H1 (cell line): ENCODE measurements at regions not wholly inside any gene's neighbourhood (a gene's known extent, or its start where the extent isn't known, plus 50 kb on each side); places are given as distances from the start of the nearest gene placed in this dataset.

Experiments used
- CTCF ChIA-PET: fragments of 300-600 bp; sonication (Branson Sonifier 250); formaldehyde crosslinking; loops from one replicate; lab custom pipeline; 2021; ENCODE audit not compliant: partially characterized antibody; lab: Charles Lee
- POLR2A ChIA-PET: fragments of 300-600 bp; sonication (Branson Sonifier 250); formaldehyde crosslinking; loops from one replicate; lab custom pipeline; 2021; ENCODE audit warnings: inconsistent platforms; ENCODE audit not compliant: partially characterized antibody; lab: Charles Lee
- DNase-seq, 2 experiments: peaks; one replicate each; pipeline versions ENCODE4 v3.0.0 to v3.0.0-alpha.2; 2010 to 2022; ENCODE audit warnings: low spot score in 2 of 2, low read depth in 1 of 2, mixed read lengths in 1 of 2
- FAIRE-seq: peaks from 2 replicates; lab custom pipeline; 2011; peaks lifted over from hg19 to GRCh38; lab: Jason Lieb, UNC
- H2AFZ ChIP-seq: 2 replicates; pipeline ENCODE4 v1.8.1; 2012; ENCODE audit warnings: low read length, inconsistent platforms
- H2AK5ac ChIP-seq: 2 replicates; pipeline ENCODE4 v1.6.1; 2013; ENCODE audit warnings: low read depth, low read length
- H2BK120ac ChIP-seq: replicated peaks from 2 replicates; pipeline ENCODE3; 2013; ENCODE audit warnings: low read depth, low read length, inconsistent platforms
- H2BK12ac ChIP-seq: 2 replicates; pipeline ENCODE4 v1.6.1; 2013; ENCODE audit warnings: low read depth, low read length
- H2BK15ac ChIP-seq: 2 replicates; pipeline ENCODE4 v1.6.1; 2013; ENCODE audit warnings: low read length
- H2BK20ac ChIP-seq: 2 replicates; pipeline ENCODE4 v1.6.1; 2013; ENCODE audit warnings: low read length
- H2BK5ac ChIP-seq: 2 replicates; pipeline ENCODE4 v1.6.1; 2013; ENCODE audit warnings: low read depth, low read length
- H3K14ac ChIP-seq: 2 replicates; pipeline ENCODE4 v1.6.1; 2013; ENCODE audit warnings: inconsistent platforms; ENCODE audit not compliant: insufficient read length
- H3K18ac ChIP-seq: 2 replicates; pipeline ENCODE4 v1.6.1; 2013; ENCODE audit warnings: low read length; ENCODE audit errors: extremely low read depth
- H3K23ac ChIP-seq: 2 replicates; pipeline ENCODE4 v1.6.1; 2013; ENCODE audit warnings: inconsistent platforms; ENCODE audit not compliant: insufficient read length
- H3K23me2 ChIP-seq: 2 replicates; pipeline ENCODE4 v1.6.1; 2013; ENCODE audit warnings: low read depth, low read length
- H3K27ac ChIP-seq: 2 replicates; pipeline ENCODE4 v1.6.1; 2011; ENCODE audit warnings: low read depth, low read length, inconsistent platforms
- H3K27me3 ChIP-seq, 4 experiments: replicated peaks in 1 of 4; 1 replicate in 1 of 4; 2 replicates in 3 of 4; pipeline versions ENCODE4 v1.6.1 to v1.8.1; 2011 to 2013; ENCODE audit warnings: low read length in 3 of 4, mild to moderate bottlenecking in 3 of 4, inconsistent platforms in 2 of 4, mixed read lengths in 2 of 4, moderate library complexity in 1 of 4; ENCODE audit not compliant: control insufficient read depth in 3 of 4, insufficient read depth in 3 of 4; ENCODE audit errors: extremely low read depth in 1 of 4
- H3K36me3 ChIP-seq, 4 experiments: 2 replicates each; pipeline versions ENCODE4 v1.6.1 to v1.8.1; 2011 to 2013; ENCODE audit warnings: mild to moderate bottlenecking in 4 of 4, low read length in 3 of 4, moderate library complexity in 2 of 4, control low read depth in 1 of 4, inconsistent platforms in 1 of 4; ENCODE audit not compliant: insufficient read depth in 4 of 4, control insufficient read depth in 2 of 4
- H3K4ac ChIP-seq: replicated peaks from 2 replicates; pipeline ENCODE3; 2013; ENCODE audit warnings: low read length, low read depth, mixed read lengths, inconsistent platforms; ENCODE audit not compliant: insufficient read length
- H3K4me1 ChIP-seq, 4 experiments: replicated peaks in 1 of 4; 1 replicate in 1 of 4; 2 replicates in 3 of 4; pipeline versions ENCODE4 v1.6.1 to v1.8.1; 2011 to 2013; ENCODE audit warnings: low read length in 3 of 4, inconsistent platforms in 2 of 4, mixed read lengths in 1 of 4; ENCODE audit not compliant: insufficient read depth in 4 of 4, control insufficient read depth in 3 of 4
- H3K4me2 ChIP-seq, 2 experiments: 2 replicates each; pipeline versions ENCODE4 v1.6.1 to v1.8.1; 2011 to 2013; ENCODE audit warnings: low read depth in 2 of 2, low read length in 2 of 2, control low read depth in 1 of 2, inconsistent platforms in 1 of 2, mild to moderate bottlenecking in 1 of 2; ENCODE audit not compliant: insufficient read depth in 1 of 2
- H3K4me3 ChIP-seq, 4 experiments: fragments of 200-600, 300-600 bp in 1 of 4; sonication (generic), shearing (Covaris generic), sonication (Bioruptor Twin) in 1 of 4; 2 replicates each; pipeline versions ENCODE4 v1.5.1 to v1.8.1; 2011 to 2016; ENCODE audit warnings: low read length in 4 of 4, low read depth in 3 of 4, control low read depth in 2 of 4, inconsistent platforms in 2 of 4, mild to moderate bottlenecking in 2 of 4, mixed read lengths in 1 of 4, moderate library complexity in 1 of 4; ENCODE audit not compliant: insufficient read depth in 2 of 4; ENCODE audit errors: extremely low read depth in 1 of 4
- H3K56ac ChIP-seq: replicated peaks from 2 replicates; pipeline ENCODE3; 2013; ENCODE audit warnings: low read depth, mild to moderate bottlenecking, mixed read lengths, low read length, inconsistent platforms; ENCODE audit not compliant: insufficient read length
- H3K79me1 ChIP-seq: 2 replicates; pipeline ENCODE4 v1.6.1; 2013; ENCODE audit warnings: low read depth, low read length, control low read depth
- H3K79me2 ChIP-seq, 2 experiments: 2 replicates each; pipeline versions ENCODE4 v1.6.1 to v1.8.1; 2012 to 2013; ENCODE audit warnings: low read length in 2 of 2, mild to moderate bottlenecking in 2 of 2, inconsistent platforms in 1 of 2; ENCODE audit not compliant: insufficient read depth in 2 of 2, control insufficient read depth in 1 of 2
- H3K9ac ChIP-seq, 4 experiments: replicated peaks in 1 of 4; 1 replicate in 1 of 4; 2 replicates in 3 of 4; pipeline versions ENCODE4 v1.6.1 to v1.8.1; 2011 to 2013; ENCODE audit warnings: low read depth in 3 of 4, low read length in 3 of 4, control low read depth in 2 of 4, mild to moderate bottlenecking in 2 of 4, moderate library complexity in 2 of 4, inconsistent platforms in 1 of 4; ENCODE audit errors: extremely low read depth in 1 of 4
- H3K9me3 ChIP-seq, 2 experiments: 2 replicates each; pipeline versions ENCODE4 v1.6.1 to v1.8.1; 2012 to 2013; ENCODE audit warnings: mild to moderate bottlenecking in 2 of 2, moderate library complexity in 2 of 2, control low read depth in 1 of 2, inconsistent platforms in 1 of 2, low read depth in 1 of 2, low read length in 1 of 2, mixed read lengths in 1 of 2; ENCODE audit not compliant: insufficient read depth in 2 of 2
- H4K20me1 ChIP-seq, 2 experiments: replicated peaks in 1 of 2; 2 replicates each; pipeline versions ENCODE3 to v1.8.1; 2011 to 2013; ENCODE audit warnings: inconsistent platforms in 2 of 2, low read length in 2 of 2, mild to moderate bottlenecking in 1 of 2; ENCODE audit not compliant: insufficient read depth in 2 of 2, control insufficient read depth in 1 of 2
- H4K5ac ChIP-seq: 2 replicates; pipeline ENCODE4 v1.6.1; 2013; ENCODE audit warnings: low read length, low read depth, mixed read lengths, inconsistent platforms; ENCODE audit not compliant: insufficient read length
- H4K8ac ChIP-seq: 2 replicates; pipeline ENCODE4 v1.8.0; 2013; ENCODE audit warnings: mild to moderate bottlenecking, moderate library complexity, low read length, inconsistent platforms; ENCODE audit not compliant: insufficient read depth; ENCODE audit errors: extremely low read depth
- H4K91ac ChIP-seq: replicated peaks from 2 replicates; pipeline ENCODE3; 2013; ENCODE audit warnings: low read length, mixed read lengths, inconsistent platforms; ENCODE audit not compliant: insufficient read length
- ASH2L ChIP-seq: fragments of 200-600, 300-600 bp; sonication (generic); IDR thresholded peaks from one replicate; pipeline ENCODE4 v1.7.1; 2017; ENCODE audit warnings: low read length
- CHD2 ChIP-seq: IDR thresholded peaks from 2 replicates; pipeline ENCODE4 v1.6.1; 2012; ENCODE audit warnings: low read length, improper control_type of control experiment
- CREB1 ChIP-seq: IDR thresholded peaks from 2 replicates; pipeline ENCODE4 v1.6.1; 2012; ENCODE audit warnings: inconsistent platforms
- FOSL1 ChIP-seq: IDR thresholded peaks from 2 replicates; pipeline ENCODE4 v1.6.1; 2011; ENCODE audit warnings: mild to moderate bottlenecking, low read depth, low read length, moderate library complexity; ENCODE audit not compliant: insufficient read depth
- JUND ChIP-seq: IDR thresholded peaks from 2 replicates; pipeline ENCODE4 v1.6.1; 2011; ENCODE audit warnings: mild to moderate bottlenecking, improper control_type of control experiment, low read length
- KDM5A ChIP-seq: fragments of 200-600 bp; IDR thresholded peaks from 2 replicates; pipeline ENCODE4 v1.7.1; 2012; ENCODE audit warnings: mild to moderate bottlenecking, low read length, inconsistent platforms, mixed read lengths
- SP2 ChIP-seq: IDR thresholded peaks from 2 replicates; pipeline ENCODE4 v1.6.1; 2012; ENCODE audit warnings: mild to moderate bottlenecking, low read length, inconsistent platforms
- SUZ12 ChIP-seq: fragments of 200-600 bp; sonication (generic); IDR thresholded peaks from 2 replicates; pipeline ENCODE4 v1.6.1; 2012; ENCODE audit warnings: mild to moderate bottlenecking, inconsistent platforms, low read length, moderate library complexity, mixed read lengths
- WGBS, 2 experiments: shearing (Covaris generic) in 1 of 2; methylation state at CpG; one replicate each; pipeline versions ENCODE4 v1.1.6 to v1.1.7; 2013 to 2015; ENCODE audit warnings: low lambda C conversion rate in 2 of 2, mixed read lengths in 2 of 2, inconsistent platforms in 1 of 2, low coverage in 1 of 2, missing lambda C conversion rate in 1 of 2; ENCODE audit not compliant: insufficient replicate concordance in 2 of 2, insufficient coverage in 1 of 2, insufficient read length in 1 of 2; ENCODE audit errors: extremely low coverage in 1 of 2, missing lambda C conversion rate in 1 of 2; 5-methylcytosine and 5-hydroxymethylcytosine counted together
- TF ChIP-seq, protein P1 (sequence below): IDR thresholded peaks from 2 replicates; pipeline ENCODE4 v1.6.1; 2011; ENCODE audit warnings: low read length, improper control_type of control experiment
- TF ChIP-seq, protein P2 (sequence below), 3 experiments: IDR thresholded peaks; 1 replicate in 2 of 3; 2 replicates in 1 of 3; pipeline versions ENCODE4 v1.5.1 to v1.6.1; 2011; ENCODE audit warnings: low read length in 3 of 3, mild to moderate bottlenecking in 3 of 3, inconsistent platforms in 2 of 3, low read depth in 1 of 3, moderate library complexity in 1 of 3; ENCODE audit not compliant: insufficient read depth in 1 of 3; ENCODE audit errors: control extremely low read depth in 1 of 3

GRCh38 chr20:1707588-1708449, 50.2 kb upstream of the SIRPG start:
- FAIRE-seq = no peak
- no peak overlapping the region for H2AFZ ChIP-seq
- no peak for TF ChIP-seq CHD2
- no peak for TF ChIP-seq KDM5A
- TF ChIP-seq, protein P1, sequence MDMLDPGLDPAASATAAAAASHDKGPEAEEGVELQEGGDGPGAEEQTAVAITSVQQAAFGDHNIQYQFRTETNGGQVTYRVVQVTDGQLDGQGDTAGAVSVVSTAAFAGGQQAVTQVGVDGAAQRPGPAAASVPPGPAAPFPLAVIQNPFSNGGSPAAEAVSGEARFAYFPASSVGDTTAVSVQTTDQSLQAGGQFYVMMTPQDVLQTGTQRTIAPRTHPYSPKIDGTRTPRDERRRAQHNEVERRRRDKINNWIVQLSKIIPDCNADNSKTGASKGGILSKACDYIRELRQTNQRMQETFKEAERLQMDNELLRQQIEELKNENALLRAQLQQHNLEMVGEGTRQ = no peak
- TF ChIP-seq JUND = no peak
- no peak for TF ChIP-seq SUZ12
- TF ChIP-seq FOSL1 = no peak
- TF ChIP-seq, protein P2, sequence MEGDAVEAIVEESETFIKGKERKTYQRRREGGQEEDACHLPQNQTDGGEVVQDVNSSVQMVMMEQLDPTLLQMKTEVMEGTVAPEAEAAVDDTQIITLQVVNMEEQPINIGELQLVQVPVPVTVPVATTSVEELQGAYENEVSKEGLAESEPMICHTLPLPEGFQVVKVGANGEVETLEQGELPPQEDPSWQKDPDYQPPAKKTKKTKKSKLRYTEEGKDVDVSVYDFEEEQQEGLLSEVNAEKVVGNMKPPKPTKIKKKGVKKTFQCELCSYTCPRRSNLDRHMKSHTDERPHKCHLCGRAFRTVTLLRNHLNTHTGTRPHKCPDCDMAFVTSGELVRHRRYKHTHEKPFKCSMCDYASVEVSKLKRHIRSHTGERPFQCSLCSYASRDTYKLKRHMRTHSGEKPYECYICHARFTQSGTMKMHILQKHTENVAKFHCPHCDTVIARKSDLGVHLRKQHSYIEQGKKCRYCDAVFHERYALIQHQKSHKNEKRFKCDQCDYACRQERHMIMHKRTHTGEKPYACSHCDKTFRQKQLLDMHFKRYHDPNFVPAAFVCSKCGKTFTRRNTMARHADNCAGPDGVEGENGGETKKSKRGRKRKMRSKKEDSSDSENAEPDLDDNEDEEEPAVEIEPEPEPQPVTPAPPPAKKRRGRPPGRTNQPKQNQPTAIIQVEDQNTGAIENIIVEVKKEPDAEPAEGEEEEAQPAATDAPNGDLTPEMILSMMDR (IDR thresholded peaks at IDR 0.05; ENCODE audit: control extremely low read depth in 1 of 3, insufficient read depth in 1 of 3, low read depth in 1 of 3, low read length in 3 of 3) = no peak
- no peak for TF ChIP-seq CREB1
- no peak for TF ChIP-seq SP2
- TF ChIP-seq ASH2L = no peak

More at GRCh38 chr20:1707588-1708449, 50.2 kb upstream of the SIRPG start:
- ChIA-PET CTCF (interaction anchor here (1.3 to 1.4 kb wide), 2 partner anchors 50 to 52 kb away, joined by 3 read pairs; no protein-coding TSS in a partner anchor), POLR2A (no interaction called here)
- Histone ChIP-seq H3K4me3 (no peak overlapping the region), H3K4me2 (no peak overlapping the region), H2BK20ac (no peak overlapping the region), H4K8ac (no peak overlapping the region), H3K23me2 (no peaks in the 10 kb centered on the region), H4K20me1 (no peaks in the 10 kb centered on the region), H4K91ac (no peak overlapping the region), H3K9ac (no peak overlapping the region), H2AK5ac (no peak overlapping the region), H3K23ac (no peak overlapping the region), H2BK12ac (no peak overlapping the region), H3K4ac (no peak overlapping the region), H3K9me3 (no peaks in the 10 kb centered on the region), H3K36me3 (no peaks in the 10 kb centered on the region), H2BK5ac (no peak overlapping the region), H3K4me1 (no peaks in the 10 kb centered on the region), H3K14ac (no peak overlapping the region), H3K27ac (no peak overlapping the region), H3K27me3 (no peaks in the 10 kb centered on the region), H2BK120ac (no peak overlapping the region), H3K79me1 (no peaks in the 10 kb centered on the region), H3K56ac (no peak overlapping the region), H3K79me2 (no peaks in the 10 kb centered on the region), H4K5ac (no peak overlapping the region), H2BK15ac (no peak overlapping the region), H3K18ac (no peak overlapping the region)
- 87% methylated on average over 6 of the region's 6 CpGs; no CpG with 5 or more reads in 1 of the 2 experiments for WGBS, 2 experiments
- DNase-seq = no peak
